HepG2 (cell line): ENCODE measurements at regions not wholly inside any gene's neighbourhood (a gene's known extent, or its start where the extent isn't known, plus 50 kb on each side); places are given as distances from the start of the nearest gene placed in this dataset.

Experiments used
- ATAC-seq: fragments of 200-7000 bp; cut with Tn5 transposase; 3 replicates; pipeline ENCODE4 v1.9.1; 2020; ENCODE audit warnings: mild to moderate bottlenecking, moderate library complexity
- BruUV-seq: library from RNA; stranded (reverse); fragments of 400-500 nt; replicated peaks from 2 replicates; lab custom pipeline; 2021; lab: Mats Ljungman, UMichigan
- CTCF ChIA-PET: fragments of 300-600 bp; formaldehyde crosslinking; extraction: SDS; loops from one replicate; lab custom pipeline; 2021; ENCODE audit warnings: low total read pairs, inconsistent platforms, low intra/inter-chr PET ratio; lab: Yijun Ruan, JAX
- POLR2A ChIA-PET: fragments of 350-600 bp; sonication (Branson Sonifier 250); formaldehyde crosslinking; loops from one replicate; lab custom pipeline; 2020; ENCODE audit warnings: antibody characterized with exemption, inconsistent platforms; lab: Yijun Ruan, JAX
- DNase-seq: peaks from one replicate; pipeline ENCODE4 v3.0.0-alpha.2; 2015; ENCODE audit warnings: low spot score
- FAIRE-seq: peaks from 3 replicates; lab custom pipeline; 2011; peaks lifted over from hg19 to GRCh38; lab: Jason Lieb, UNC
- H2AFZ ChIP-seq: one replicate; pipeline ENCODE4 v1.6.1; 2011; ENCODE audit warnings: low read length, inconsistent platforms
- H3K27ac ChIP-seq: fragments of 300-600 bp; 3 replicates; pipeline ENCODE4 v1.8.0; 2011; ENCODE audit warnings: mixed run types, mild to moderate bottlenecking, mixed read lengths, low read length, inconsistent platforms; ENCODE audit not compliant: insufficient read depth; ENCODE audit errors: extremely low read length
- H3K27me3 ChIP-seq, 2 experiments: fragments of 200-600 bp in 1 of 2; 2 replicates in 1 of 2; 3 replicates in 1 of 2; pipeline versions ENCODE4 v1.6.0 to v1.8.0; 2011; ENCODE audit warnings: low read length in 2 of 2, mild to moderate bottlenecking in 2 of 2, moderate library complexity in 2 of 2, inconsistent platforms in 1 of 2; ENCODE audit not compliant: insufficient read depth in 2 of 2, control insufficient read depth in 1 of 2
- H3K36me3 ChIP-seq, 2 experiments: fragments of 200-600 bp in 1 of 2; replicated peaks in 1 of 2; 2 replicates in 1 of 2; 3 replicates in 1 of 2; pipeline versions ENCODE4 v1.5.1 to v1.8.0; 2011; ENCODE audit warnings: low read length in 2 of 2, inconsistent platforms in 1 of 2; ENCODE audit not compliant: insufficient read depth in 2 of 2, control insufficient read depth in 1 of 2
- H3K4me1 ChIP-seq: 2 replicates; pipeline ENCODE4 v1.5.1; 2012; ENCODE audit warnings: low read length, inconsistent platforms; ENCODE audit not compliant: insufficient read depth
- H3K4me2 ChIP-seq: 2 replicates; pipeline ENCODE4 v1.6.0; 2011; ENCODE audit warnings: low read depth, low read length, inconsistent platforms
- H3K4me3 ChIP-seq, 3 experiments: fragments of 200-600 bp in 1 of 3; sonication (generic), shearing (Covaris generic) in 1 of 3; replicated peaks in 1 of 3; 2 replicates each; pipeline ENCODE4 v1.5.1; 2011 to 2016; ENCODE audit warnings: low read length in 3 of 3, inconsistent platforms in 2 of 3, low read depth in 2 of 3, mild to moderate bottlenecking in 2 of 3, control low read depth in 1 of 3, mixed read lengths in 1 of 3; ENCODE audit not compliant: insufficient read depth in 1 of 3
- H3K79me2 ChIP-seq: one replicate; pipeline ENCODE4 v1.6.1; 2011; ENCODE audit warnings: low read length, inconsistent platforms; ENCODE audit not compliant: insufficient read depth
- H3K9ac ChIP-seq: 2 replicates; pipeline ENCODE4 v1.6.0; 2011; ENCODE audit warnings: mild to moderate bottlenecking, low read depth, low read length, inconsistent platforms; ENCODE audit not compliant: insufficient read depth
- H3K9me3 ChIP-seq: 2 replicates; pipeline ENCODE4 v1.5.1; 2012; ENCODE audit warnings: mild to moderate bottlenecking, low read length
- H4K20me1 ChIP-seq: 2 replicates; pipeline ENCODE4 v1.6.0; 2011; ENCODE audit warnings: inconsistent platforms, mild to moderate bottlenecking, low read length, moderate library complexity; ENCODE audit not compliant: insufficient read depth
- ELK4 ChIP-seq: sonication (generic); formaldehyde crosslinking; IDR thresholded peaks from 2 replicates; pipeline ENCODE4 v1.9.0; 2021; ENCODE audit warnings: missing genetic modification reagents, borderline replicate concordance
- GABPB1 ChIP-seq: IDR thresholded peaks from 2 replicates; pipeline ENCODE4 v1.6.1; 2016; ENCODE audit warnings: mild to moderate bottlenecking, missing genetic modification reagents, moderate library complexity, missing compliant biosample characterization
- GMEB1 ChIP-seq: sonication (generic); formaldehyde crosslinking; IDR thresholded peaks from 2 replicates; pipeline ENCODE4 v1.5.1; 2020; ENCODE audit warnings: missing genetic modification reagents, mild to moderate bottlenecking, borderline replicate concordance
- HNF1B ChIP-seq: sonication (generic); formaldehyde crosslinking; IDR thresholded peaks from 2 replicates; pipeline ENCODE4 v1.5.1; 2020; ENCODE audit warnings: mild to moderate bottlenecking, moderate library complexity, missing genetic modification reagents
- IRF2 ChIP-seq: IDR thresholded peaks from 2 replicates; pipeline ENCODE4 v1.6.1; 2018; ENCODE audit warnings: missing genetic modification reagents, missing compliant biosample characterization
- ISX ChIP-seq: sonication (generic); formaldehyde crosslinking; conservative IDR thresholded peaks from 2 replicates; pipeline ENCODE4 v1.5.0; 2020; ENCODE audit warnings: missing genetic modification reagents
- JARID2 ChIP-seq: sonication (generic); formaldehyde crosslinking; IDR thresholded peaks from 2 replicates; pipeline ENCODE4 v1.8.1; 2023; ENCODE audit warnings: missing genetic modification reagents, inconsistent platforms; ENCODE audit not compliant: insufficient replicate concordance
- PAF1 ChIP-seq: IDR thresholded peaks from 2 replicates; pipeline ENCODE4 v1.6.1; 2016; ENCODE audit warnings: missing genetic modification reagents, missing compliant biosample characterization
- TBL1XR1 ChIP-seq: fragments of 150-350 bp; IDR thresholded peaks from 2 replicates; pipeline ENCODE4 v1.6.1; 2014; ENCODE audit warnings: borderline replicate concordance, low read length; ENCODE audit not compliant: partially characterized antibody
- THAP11 ChIP-seq: IDR thresholded peaks from 2 replicates; pipeline ENCODE4 v1.6.1; 2016; ENCODE audit warnings: missing biosample characterization, missing genetic modification reagents
- THAP8 ChIP-seq: sonication (generic); formaldehyde crosslinking; IDR thresholded peaks from 2 replicates; pipeline ENCODE4 v1.5.1; 2020; ENCODE audit warnings: missing genetic modification reagents, mild to moderate bottlenecking, borderline replicate concordance
- ZBTB3 ChIP-seq: sonication (generic); formaldehyde crosslinking; IDR thresholded peaks from 2 replicates; pipeline ENCODE4 v1.4.0; 2020; ENCODE audit warnings: low read depth, mild to moderate bottlenecking, moderate library complexity, missing genetic modification reagents, borderline replicate concordance
- ZBTB42 ChIP-seq: sonication (generic); formaldehyde crosslinking; IDR thresholded peaks from 2 replicates; pipeline ENCODE4 v1.5.0; 2020; ENCODE audit warnings: mild to moderate bottlenecking, missing genetic modification reagents
- ZNF207 ChIP-seq: fragments of 450-650 bp; IDR thresholded peaks from 2 replicates; pipeline ENCODE4 v1.6.1; 2016; ENCODE audit warnings: antibody characterized with exemption, borderline replicate concordance
- ZNF263 ChIP-seq: sonication (generic); formaldehyde crosslinking; IDR thresholded peaks from 2 replicates; pipeline ENCODE4 v1.4.0; 2020; ENCODE audit warnings: missing genetic modification reagents
- ZNF891 ChIP-seq: sonication (generic); formaldehyde crosslinking; IDR thresholded peaks from 2 replicates; pipeline ENCODE4 v1.5.0; 2020; ENCODE audit warnings: mild to moderate bottlenecking, missing genetic modification reagents
- ZSCAN21 ChIP-seq: sonication (generic); formaldehyde crosslinking; IDR thresholded peaks from 2 replicates; pipeline ENCODE4 v1.8.0; 2022; ENCODE audit warnings: mild to moderate bottlenecking, missing genetic modification reagents, moderate library complexity, borderline replicate concordance
- in situ Hi-C: cut with HindIII; loops from 2 replicates; pipeline ENCODE4 v1.10.0; 2017; ENCODE audit warnings: low pct_unique_long_range_greater_than_20kb; ENCODE audit not compliant: extremely low pct_ligation_motif_present
- intact Hi-C: fragments of 100-400 bp; cut with micrococcal nuclease; formaldehyde crosslinking; loops from one replicate; pipeline ENCODE4 v1.10.0; 2022; ENCODE audit not compliant: unreplicated experiment

GRCh38 chr12:87120440-87120839 is 864.2 kb upstream of the MGAT4C start (continued):
- TF ChIP-seq JARID2 (CRISPR knock-in tag): no peak
- no peak for TF ChIP-seq PAF1 (CRISPR knock-in tag)
- TF ChIP-seq ZBTB42 (CRISPR knock-in tag): no peak

- Histone ChIP-seq H3K4me2 (no peak overlapping the region), H2AFZ (no peak overlapping the region), H3K79me2 (no peaks in the 10 kb centered on the region), H3K27me3 (no peaks in the 10 kb centered on the region), H3K9ac (no peak overlapping the region), H3K9me3 (peaks cover 48% of the 10 kb centered on the region), H4K20me1 (no peaks in the 10 kb centered on the region)
- ChIA-PET POLR2A (no interaction called here), CTCF (no interaction called here)
- in situ Hi-C loops: no loop called here
- ATAC-seq: no peak
- no peak for FAIRE-seq
- BruUV-seq: no TSS peak
- TF ChIP-seq GABPB1 (CRISPR knock-in tag): no peak
- no peak for TF ChIP-seq HNF1B (CRISPR knock-in tag)
- TF ChIP-seq ZNF207: no peak
- no peak for TF ChIP-seq TBL1XR1
- TF ChIP-seq GMEB1 (CRISPR knock-in tag): no peak
- TF ChIP-seq IRF2 (CRISPR knock-in tag): no peak
- no peak for TF ChIP-seq THAP11
- TF ChIP-seq ISX (CRISPR knock-in tag): no peak
- TF ChIP-seq ZBTB3: no peak
- no peak for TF ChIP-seq ZNF263 (CRISPR knock-in tag)
- no peak for TF ChIP-seq ZNF891 (CRISPR knock-in tag)
- TF ChIP-seq THAP8 (CRISPR knock-in tag): no peak
- no peak for TF ChIP-seq ELK4 (CRISPR knock-in tag)
- no peak for TF ChIP-seq ZSCAN21 (CRISPR knock-in tag)
- TF ChIP-seq, all 625 proteins: peak for 0
- no peaks in the 10 kb centered on the region for H3K36me3 ChIP-seq
- intact Hi-C loops: no loop called here
- no peaks in the 10 kb centered on the region for H3K4me1 ChIP-seq
- H3K27ac ChIP-seq: no peak overlapping the region
- H3K4me3 ChIP-seq: no peak overlapping the region
- no peak for DNase-seq
Observed at GRCh38 chr12:87119713-87120112, 863.5 kb upstream of the MGAT4C start.
